Endothelial cell of umbilical vein (primary cell): ENCODE measurements at regions not wholly inside any gene's neighbourhood (a gene's known extent, or its start where the extent isn't known, plus 50 kb on each side); places are given as distances from the start of the nearest gene placed in this dataset.

Source experiments
- BruUV-seq: library from RNA; stranded (reverse); fragments of 400-500 nt; replicated peaks from 2 replicates; lab custom pipeline; 2021; lab: Mats Ljungman, UMichigan
- CTCF ChIA-PET: fragments of 300-600, 350-600 bp; sonication (Branson Sonifier 250); formaldehyde crosslinking; loops from one replicate; lab custom pipeline; 2021; ENCODE audit warnings: antibody characterized with exemption, inconsistent platforms; lab: Charles Lee
- POLR2A ChIA-PET: fragments of 300-600, 350-600 bp; sonication (Branson Sonifier 250); formaldehyde crosslinking; loops from one replicate; lab custom pipeline; 2021; ENCODE audit warnings: antibody characterized with exemption, inconsistent platforms; lab: Charles Lee
- DNase-seq: peaks from one replicate; pipeline ENCODE4 v3.0.0-alpha.2; 2011; ENCODE audit warnings: low read depth, low spot score
- FAIRE-seq: peaks from 2 replicates; lab custom pipeline; 2011; peaks lifted over from hg19 to GRCh38; lab: Jason Lieb, UNC
- H2AFZ ChIP-seq: 2 replicates; pipeline ENCODE4 v1.6.0; 2012; ENCODE audit warnings: low read depth, low read length, control low read depth, inconsistent platforms
- H3K27ac ChIP-seq: 2 replicates; pipeline ENCODE4 v1.5.1; 2011; ENCODE audit warnings: low read depth, mild to moderate bottlenecking, control low read depth, low read length, moderate library complexity; ENCODE audit not compliant: insufficient read depth
- H3K27me3 ChIP-seq, 2 experiments: 2 replicates each; pipeline versions ENCODE4 v1.6.0 to v1.6.1; 2011; ENCODE audit warnings: low read length in 2 of 2, mixed read lengths in 1 of 2; ENCODE audit not compliant: control insufficient read depth in 2 of 2, insufficient read depth in 2 of 2
- H3K36me3 ChIP-seq, 2 experiments: 2 replicates in 1 of 2; 3 replicates in 1 of 2; pipeline ENCODE4 v1.5.1; 2011; ENCODE audit warnings: low read length in 2 of 2, mild to moderate bottlenecking in 1 of 2, moderate library complexity in 1 of 2; ENCODE audit not compliant: control insufficient read depth in 2 of 2, insufficient read depth in 2 of 2; ENCODE audit errors: extremely low read depth in 1 of 2
- H3K4me1 ChIP-seq: 3 replicates; pipeline ENCODE4 v1.5.1; 2011; ENCODE audit warnings: mild to moderate bottlenecking, low read length; ENCODE audit not compliant: control insufficient read depth, insufficient read depth; ENCODE audit errors: extremely low read depth
- H3K4me2 ChIP-seq: 2 replicates; pipeline ENCODE4 v1.6.1; 2011; ENCODE audit warnings: low read length, control low read depth, mixed read lengths; ENCODE audit not compliant: insufficient read depth
- H3K4me3 ChIP-seq, 3 experiments: fragments of 200-600 bp in 1 of 3; sonication (generic), shearing (Covaris generic) in 1 of 3; replicated peaks in 1 of 3; 2 replicates each; pipeline ENCODE4 v1.5.1; 2011 to 2016; ENCODE audit warnings: control low read depth in 3 of 3, low read length in 3 of 3, mild to moderate bottlenecking in 2 of 3, inconsistent platforms in 1 of 3, low read depth in 1 of 3, moderate library complexity in 1 of 3; ENCODE audit not compliant: insufficient read depth in 1 of 3
- H3K79me2 ChIP-seq: 2 replicates; pipeline ENCODE4 v1.6.0; 2012; ENCODE audit warnings: low read length, inconsistent platforms; ENCODE audit not compliant: control insufficient read depth, insufficient read depth
- H3K9ac ChIP-seq: replicated peaks from 2 replicates; pipeline ENCODE3; 2011; ENCODE audit warnings: low read length, control low read depth; ENCODE audit not compliant: insufficient read depth; ENCODE audit errors: extremely low read depth
- H3K9me1 ChIP-seq: replicated peaks from 3 replicates; pipeline ENCODE4 v1.6.0; 2011; ENCODE audit warnings: mild to moderate bottlenecking, low read length; ENCODE audit not compliant: control insufficient read depth, insufficient read depth; ENCODE audit errors: extremely low read depth
- H3K9me3 ChIP-seq: replicated peaks from 2 replicates; pipeline ENCODE4 v1.5.1; 2012; ENCODE audit warnings: low read length, inconsistent platforms; ENCODE audit not compliant: control insufficient read depth, insufficient read depth
- H4K20me1 ChIP-seq: replicated peaks from 2 replicates; pipeline ENCODE3; 2011; ENCODE audit warnings: mild to moderate bottlenecking, low read length; ENCODE audit not compliant: control insufficient read depth, insufficient read depth; ENCODE audit errors: extremely low read depth
- EZH2 ChIP-seq: IDR thresholded peaks from 2 replicates; pipeline ENCODE4 v1.6.1; 2012; ENCODE audit warnings: borderline replicate concordance, low read depth, mild to moderate bottlenecking, moderate library complexity, low read length, inconsistent platforms; ENCODE audit not compliant: severe bottlenecking
- JUN ChIP-seq: IDR thresholded peaks from 2 replicates; pipeline ENCODE4 v1.6.1; 2011; ENCODE audit warnings: borderline replicate concordance, low read depth; ENCODE audit not compliant: insufficient read length, insufficient read depth
- MYC ChIP-seq: IDR thresholded peaks from one replicate; pipeline ENCODE4 v1.6.1; 2011; ENCODE audit warnings: mild to moderate bottlenecking, low read depth, low read length
- POLR2AphosphoS5 ChIP-seq: IDR thresholded peaks from 2 replicates; pipeline ENCODE4 v1.6.1; 2012; ENCODE audit warnings: low read depth, mild to moderate bottlenecking, control low read depth, low read length, moderate library complexity; ENCODE audit not compliant: insufficient read depth
- dilution Hi-C: fragments of 300-500 bp; cut with MboI; formaldehyde crosslinking; loops from one replicate; pipeline ENCODE4 v1.15.0; 2019; ENCODE audit warnings: low sequenced_read_pairs; ENCODE audit not compliant: extremely low pct_ligation_motif_present
- intact Hi-C: fragments of 100-400 bp; cut with micrococcal nuclease; formaldehyde crosslinking; loops from one replicate; pipeline ENCODE4 v1.10.0; 2022
- TF ChIP-seq, protein P1 (sequence below): IDR thresholded peaks from 2 replicates; pipeline ENCODE4 v1.6.1; 2011; ENCODE audit not compliant: insufficient read depth, insufficient read length
- TF ChIP-seq, protein P2 (sequence below), 2 donors: IDR thresholded peaks; 1 replicate in 1 of 2; 2 replicates in 1 of 2; pipeline ENCODE4 v1.5.1; 2011; ENCODE audit warnings: low read length in 2 of 2, mild to moderate bottlenecking in 2 of 2, moderate library complexity in 2 of 2, control low read depth in 1 of 2, inconsistent platforms in 1 of 2, low read depth in 1 of 2; ENCODE audit not compliant: insufficient read depth in 1 of 2; ENCODE audit errors: extremely low read depth in 1 of 2

DNA sequence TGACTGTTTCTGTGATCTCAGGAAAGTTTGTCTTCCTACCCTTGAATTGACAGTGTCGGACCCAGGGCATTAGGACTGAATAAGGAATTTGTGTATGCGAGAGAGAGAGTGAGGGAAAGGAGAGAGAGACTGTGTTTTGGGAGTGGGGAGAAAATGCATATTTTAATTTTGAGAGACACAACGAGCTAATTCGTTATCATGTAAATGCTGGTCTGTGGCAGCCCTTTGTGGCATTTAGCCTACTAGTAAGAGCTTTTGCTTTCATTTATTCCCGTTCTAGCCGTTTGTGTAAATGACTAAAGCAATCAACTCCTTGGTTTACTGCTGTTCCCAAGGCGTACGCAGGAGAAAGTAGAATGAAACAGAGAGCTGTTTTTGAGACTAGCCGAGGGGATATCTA is 79.8 kb upstream of the MAMDC2 start:
- no TSS peak for BruUV-seq
- ChIA-PET CTCF (interaction anchor here (1.0 to 3.3 kb wide), 3 partner anchors 10 to 266 kb away, joined by 3 to 36 read pairs (median 3); no protein-coding TSS in a partner anchor), POLR2A (no interaction called here)
- TF ChIP-seq POLR2AphosphoS5 (no peak), EZH2 (no peak), JUN (no peak), MYC (no peak)
- TF ChIP-seq, protein P1, sequence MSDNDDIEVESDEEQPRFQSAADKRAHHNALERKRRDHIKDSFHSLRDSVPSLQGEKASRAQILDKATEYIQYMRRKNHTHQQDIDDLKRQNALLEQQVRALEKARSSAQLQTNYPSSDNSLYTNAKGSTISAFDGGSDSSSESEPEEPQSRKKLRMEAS = no peak
- TF ChIP-seq, protein P2, sequence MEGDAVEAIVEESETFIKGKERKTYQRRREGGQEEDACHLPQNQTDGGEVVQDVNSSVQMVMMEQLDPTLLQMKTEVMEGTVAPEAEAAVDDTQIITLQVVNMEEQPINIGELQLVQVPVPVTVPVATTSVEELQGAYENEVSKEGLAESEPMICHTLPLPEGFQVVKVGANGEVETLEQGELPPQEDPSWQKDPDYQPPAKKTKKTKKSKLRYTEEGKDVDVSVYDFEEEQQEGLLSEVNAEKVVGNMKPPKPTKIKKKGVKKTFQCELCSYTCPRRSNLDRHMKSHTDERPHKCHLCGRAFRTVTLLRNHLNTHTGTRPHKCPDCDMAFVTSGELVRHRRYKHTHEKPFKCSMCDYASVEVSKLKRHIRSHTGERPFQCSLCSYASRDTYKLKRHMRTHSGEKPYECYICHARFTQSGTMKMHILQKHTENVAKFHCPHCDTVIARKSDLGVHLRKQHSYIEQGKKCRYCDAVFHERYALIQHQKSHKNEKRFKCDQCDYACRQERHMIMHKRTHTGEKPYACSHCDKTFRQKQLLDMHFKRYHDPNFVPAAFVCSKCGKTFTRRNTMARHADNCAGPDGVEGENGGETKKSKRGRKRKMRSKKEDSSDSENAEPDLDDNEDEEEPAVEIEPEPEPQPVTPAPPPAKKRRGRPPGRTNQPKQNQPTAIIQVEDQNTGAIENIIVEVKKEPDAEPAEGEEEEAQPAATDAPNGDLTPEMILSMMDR (IDR thresholded peaks at IDR 0.05; ENCODE audit: extremely low read depth in 1 of 2, insufficient read depth in 1 of 2, low read depth in 1 of 2, low read length in 2 of 2) = no peak
- no peaks in the 10 kb centered on the region for H3K36me3 ChIP-seq
- no peak overlapping the region for H3K27ac ChIP-seq
- FAIRE-seq (no peak), DNase-seq (no peak)
- H3K4me3 ChIP-seq = no peak overlapping the region
- intact Hi-C loops (no loop called here), dilution Hi-C loops (loop anchor here (25.0 kb wide), 1 partner anchor 148 kb away; no protein-coding TSS in a partner anchor)
- no peak overlapping the region for H3K4me2 ChIP-seq
- H3K4me1 ChIP-seq = no peaks in the 10 kb centered on the region
- no peaks in the 10 kb centered on the region for H4K20me1 ChIP-seq
- H3K79me2 ChIP-seq = no peaks in the 10 kb centered on the region
- no peak overlapping the region for H3K9ac ChIP-seq
- peak overlapping the region; percentile 19 for H2AFZ ChIP-seq
- no peaks in the 10 kb centered on the region for H3K9me1 ChIP-seq
- no peaks in the 10 kb centered on the region for H3K9me3 ChIP-seq
- H3K27me3 ChIP-seq = no peaks in the 10 kb centered on the region
